GM03348 (cell line): ENCODE measurements at regions not wholly inside any gene's neighbourhood (a gene's known extent, or its start where the extent isn't known, plus 50 kb on each side); places are given as distances from the start of the nearest gene placed in this dataset.

Experiments used
- DNase-seq: peaks from one replicate; pipeline ENCODE4 v3.0.0; 2012; ENCODE audit warnings: low spot score

- DNase-seq: peak; percentile 69
These were observed 197.9 kb upstream of the ADAMTS16 start for GRCh38 chr5:4941957-4942830.

GRCh38 chr5:4942831-4943178 lies 197.3 kb upstream of the ADAMTS16 start:
- DNase-seq: no peak

GRCh38 chr5:4945296-4945695 lies 194.8 kb upstream of the ADAMTS16 start:
- no peak for DNase-seq

- DNase-seq: no peak
These were observed 193.0 kb upstream of the ADAMTS16 start for GRCh38 chr5:4947106-4947505.

- no peak for DNase-seq
These were observed 192.1 kb upstream of the ADAMTS16 start for GRCh38 chr5:4947893-4948536.

- no peak for DNase-seq
These were observed 191.0 kb upstream of the ADAMTS16 start for GRCh38 chr5:4949108-4949507.

GRCh38 chr5:4953576-4953975 lies 186.6 kb upstream of the ADAMTS16 start:
- DNase-seq: no peak

- no peak for DNase-seq
These were observed 186.1 kb upstream of the ADAMTS16 start for GRCh38 chr5:4954048-4954447.

- no peak for DNase-seq
These were observed 176.9 kb upstream of the ADAMTS16 start for GRCh38 chr5:4963265-4963664.

GRCh38 chr5:4969351-4969750 lies 170.8 kb upstream of the ADAMTS16 start:
- no peak for DNase-seq

- no peak for DNase-seq
These were observed 170.0 kb upstream of the ADAMTS16 start for GRCh38 chr5:4970171-4970570.

- DNase-seq: no peak
These were observed 163.2 kb upstream of the ADAMTS16 start for GRCh38 chr5:4976902-4977301.

GRCh38 chr5:4977416-4978110 lies 162.6 kb upstream of the ADAMTS16 start:
- no peak for DNase-seq

- DNase-seq: no peak
These were observed 159.9 kb upstream of the ADAMTS16 start for GRCh38 chr5:4980201-4980600.

GRCh38 chr5:4981608-4982007 lies 158.5 kb upstream of the ADAMTS16 start:
- DNase-seq: no peak

GRCh38 chr5:4983701-4984100 lies 156.4 kb upstream of the ADAMTS16 start:
- DNase-seq: no peak

GRCh38 chr5:4984461-4984860 lies 155.7 kb upstream of the ADAMTS16 start:
- DNase-seq: no peak

- no peak for DNase-seq
These were observed 152.7 kb upstream of the ADAMTS16 start for GRCh38 chr5:4987431-4987830.

GRCh38 chr5:4989118-4989517 lies 151.0 kb upstream of the ADAMTS16 start:
- no peak for DNase-seq

- no peak for DNase-seq
These were observed 150.1 kb upstream of the ADAMTS16 start for GRCh38 chr5:4990017-4990416.

- no peak for DNase-seq
These were observed 149.7 kb upstream of the ADAMTS16 start for GRCh38 chr5:4990462-4990861.

GRCh38 chr5:4991925-4992324 lies 148.2 kb upstream of the ADAMTS16 start:
- no peak for DNase-seq

GRCh38 chr5:4995014-4995413 lies 145.1 kb upstream of the ADAMTS16 start:
- DNase-seq: peak; percentile 49
